PFSK-1 (cell line): ENCODE measurements at regions not wholly inside any gene's neighbourhood (a gene's known extent, or its start where the extent isn't known, plus 50 kb on each side); places are given as distances from the start of the nearest gene placed in this dataset.

Experiments
- FOXP2 ChIP-seq: optimal IDR thresholded peaks from 2 replicates; pipeline ENCODE3; 2011; ENCODE audit warnings: borderline replicate concordance, control low read depth, inconsistent platforms; ENCODE audit not compliant: insufficient read depth; ENCODE audit errors: extremely low read length, extremely low read depth
- POLR2AphosphoS5 ChIP-seq: IDR thresholded peaks from 2 replicates; pipeline ENCODE4 v1.6.1; 2012; ENCODE audit warnings: low read depth, mild to moderate bottlenecking, control low read depth, low read length, moderate library complexity
- SIN3A ChIP-seq: IDR thresholded peaks from 2 replicates; pipeline ENCODE4 v1.6.1; 2012; ENCODE audit warnings: mild to moderate bottlenecking, low read length, moderate library complexity, borderline replicate concordance; ENCODE audit not compliant: insufficient read depth
- TAF1 ChIP-seq: IDR thresholded peaks from 2 replicates; pipeline ENCODE4 v1.6.1; 2012; ENCODE audit warnings: low read length, control low read depth, borderline replicate concordance; ENCODE audit not compliant: insufficient read depth
- TF ChIP-seq, protein P1 (sequence below), 2 experiments: IDR thresholded peaks; 2 replicates each; pipeline versions ENCODE4 v1.6.1 to v1.8.0; 2011 to 2012; ENCODE audit warnings: low read depth in 2 of 2, low read length in 2 of 2, control low read depth in 1 of 2, inconsistent platforms in 1 of 2, mild to moderate bottlenecking in 1 of 2, moderate library complexity in 1 of 2; ENCODE audit not compliant: insufficient read depth in 1 of 2

DNA sequence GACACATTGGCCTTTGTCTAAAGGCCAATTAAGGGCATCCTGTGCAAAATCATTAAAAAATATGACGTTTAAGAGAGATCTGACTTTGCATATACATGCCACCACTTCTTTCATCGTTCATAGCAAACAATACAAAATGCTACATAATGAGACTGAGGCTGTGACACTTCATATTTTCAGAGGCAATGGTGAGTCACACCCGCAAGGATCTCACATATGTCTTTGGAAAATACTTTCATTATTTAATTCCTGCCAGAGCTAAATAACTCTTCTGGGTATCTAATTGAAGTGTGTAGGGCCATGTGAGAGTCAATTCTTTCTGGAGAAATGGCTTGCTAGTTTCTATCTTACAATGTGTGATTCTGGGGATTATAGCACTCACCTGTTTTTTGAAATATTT is 222.8 kb upstream of the NLGN4Y start:
- TF ChIP-seq, protein P1, sequence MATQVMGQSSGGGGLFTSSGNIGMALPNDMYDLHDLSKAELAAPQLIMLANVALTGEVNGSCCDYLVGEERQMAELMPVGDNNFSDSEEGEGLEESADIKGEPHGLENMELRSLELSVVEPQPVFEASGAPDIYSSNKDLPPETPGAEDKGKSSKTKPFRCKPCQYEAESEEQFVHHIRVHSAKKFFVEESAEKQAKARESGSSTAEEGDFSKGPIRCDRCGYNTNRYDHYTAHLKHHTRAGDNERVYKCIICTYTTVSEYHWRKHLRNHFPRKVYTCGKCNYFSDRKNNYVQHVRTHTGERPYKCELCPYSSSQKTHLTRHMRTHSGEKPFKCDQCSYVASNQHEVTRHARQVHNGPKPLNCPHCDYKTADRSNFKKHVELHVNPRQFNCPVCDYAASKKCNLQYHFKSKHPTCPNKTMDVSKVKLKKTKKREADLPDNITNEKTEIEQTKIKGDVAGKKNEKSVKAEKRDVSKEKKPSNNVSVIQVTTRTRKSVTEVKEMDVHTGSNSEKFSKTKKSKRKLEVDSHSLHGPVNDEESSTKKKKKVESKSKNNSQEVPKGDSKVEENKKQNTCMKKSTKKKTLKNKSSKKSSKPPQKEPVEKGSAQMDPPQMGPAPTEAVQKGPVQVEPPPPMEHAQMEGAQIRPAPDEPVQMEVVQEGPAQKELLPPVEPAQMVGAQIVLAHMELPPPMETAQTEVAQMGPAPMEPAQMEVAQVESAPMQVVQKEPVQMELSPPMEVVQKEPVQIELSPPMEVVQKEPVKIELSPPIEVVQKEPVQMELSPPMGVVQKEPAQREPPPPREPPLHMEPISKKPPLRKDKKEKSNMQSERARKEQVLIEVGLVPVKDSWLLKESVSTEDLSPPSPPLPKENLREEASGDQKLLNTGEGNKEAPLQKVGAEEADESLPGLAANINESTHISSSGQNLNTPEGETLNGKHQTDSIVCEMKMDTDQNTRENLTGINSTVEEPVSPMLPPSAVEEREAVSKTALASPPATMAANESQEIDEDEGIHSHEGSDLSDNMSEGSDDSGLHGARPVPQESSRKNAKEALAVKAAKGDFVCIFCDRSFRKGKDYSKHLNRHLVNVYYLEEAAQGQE (IDR thresholded peaks at IDR 0.05; ENCODE audit: insufficient read depth in 1 of 2, low read depth in 2 of 2, low read length in 2 of 2): no peak
- TF ChIP-seq FOXP2 (no peak), SIN3A (no peak), TAF1 (no peak), POLR2AphosphoS5 (no peak)

DNA sequence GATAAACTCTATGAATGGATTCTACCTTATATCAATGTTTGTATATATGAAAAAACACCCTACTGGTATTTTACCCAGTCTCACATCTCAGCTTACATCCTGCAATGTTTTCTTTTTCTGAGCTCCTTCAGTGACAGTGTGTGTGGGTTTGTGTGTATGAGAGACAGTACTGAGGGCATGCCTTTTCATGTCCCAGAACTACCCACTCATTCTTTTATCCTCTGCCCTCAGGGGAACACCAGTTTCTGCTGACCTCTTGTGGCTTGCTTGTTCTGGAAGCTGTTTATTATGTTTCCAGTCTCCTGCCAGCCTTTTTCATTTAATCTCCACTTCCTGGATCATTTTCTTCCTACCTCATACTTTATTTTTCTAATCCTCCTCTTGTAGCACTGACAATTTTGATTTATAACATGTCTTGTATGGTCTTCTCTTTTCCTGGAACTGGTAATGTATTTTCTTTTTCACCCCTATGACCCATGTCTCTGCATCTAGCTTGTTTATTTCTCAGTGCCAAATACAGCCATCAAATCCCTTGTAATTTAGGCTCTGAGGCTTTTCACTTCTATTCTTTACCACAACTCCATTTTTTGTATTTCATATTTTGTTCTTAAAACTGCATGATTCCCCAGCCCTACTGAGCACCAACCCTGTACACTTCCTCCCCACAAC is 195.5 kb upstream of the NLGN4Y start:
- no peak for TF ChIP-seq SIN3A
- no peak for TF ChIP-seq POLR2AphosphoS5
- TF ChIP-seq FOXP2: no peak
- TF ChIP-seq, protein P1 (IDR thresholded peaks at IDR 0.05; ENCODE audit: insufficient read depth in 1 of 2, low read depth in 2 of 2, low read length in 2 of 2): no peak
- no peak for TF ChIP-seq TAF1

DNA sequence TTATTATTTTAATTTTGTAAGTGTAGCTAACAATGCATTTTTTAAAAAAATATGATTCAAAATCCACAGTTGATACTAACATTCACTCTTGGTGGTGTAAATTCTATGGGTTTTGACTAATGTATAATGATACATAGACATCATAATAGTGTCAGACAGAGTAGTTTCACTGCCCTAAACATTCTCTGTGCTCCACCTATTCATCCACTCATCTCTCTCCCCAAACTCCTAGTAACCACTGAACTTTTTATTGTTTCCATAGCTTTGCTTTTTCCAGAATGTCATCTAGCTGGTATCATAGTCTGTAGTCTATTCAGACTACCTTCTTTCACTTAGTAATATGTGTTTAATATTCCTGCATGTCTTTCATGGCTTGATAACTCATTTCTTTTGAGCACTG is 194.0 kb upstream of the NLGN4Y start:
- TF ChIP-seq SIN3A: no peak
- TF ChIP-seq, protein P1 (IDR thresholded peaks at IDR 0.05; ENCODE audit: insufficient read depth in 1 of 2, low read depth in 2 of 2, low read length in 2 of 2): no peak

DNA sequence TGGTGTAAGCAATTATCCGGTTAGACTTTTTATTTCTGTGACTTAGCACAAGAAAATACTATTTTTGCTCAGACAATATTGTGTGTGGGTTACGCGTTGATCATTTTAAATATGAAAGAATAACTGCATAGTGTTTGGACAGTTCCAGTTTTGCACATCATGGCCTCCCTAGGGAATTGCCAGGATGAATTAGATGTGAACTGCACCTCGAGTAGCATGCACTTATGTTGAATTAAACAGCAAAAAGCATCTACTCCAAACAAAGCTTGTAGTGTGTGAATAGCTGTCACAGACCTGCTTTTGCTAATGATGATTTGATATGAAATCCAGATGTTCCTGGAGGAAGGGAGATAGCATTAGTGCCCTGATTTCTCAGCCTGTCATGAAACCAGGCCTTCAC is 184.8 kb upstream of the NLGN4Y start:
- TF ChIP-seq, protein P1 (IDR thresholded peaks at IDR 0.05; ENCODE audit: insufficient read depth in 1 of 2, low read depth in 2 of 2, low read length in 2 of 2): no peak
- TF ChIP-seq FOXP2: no peak
- no peak for TF ChIP-seq POLR2AphosphoS5
- no peak for TF ChIP-seq TAF1
- TF ChIP-seq SIN3A: no peak

DNA sequence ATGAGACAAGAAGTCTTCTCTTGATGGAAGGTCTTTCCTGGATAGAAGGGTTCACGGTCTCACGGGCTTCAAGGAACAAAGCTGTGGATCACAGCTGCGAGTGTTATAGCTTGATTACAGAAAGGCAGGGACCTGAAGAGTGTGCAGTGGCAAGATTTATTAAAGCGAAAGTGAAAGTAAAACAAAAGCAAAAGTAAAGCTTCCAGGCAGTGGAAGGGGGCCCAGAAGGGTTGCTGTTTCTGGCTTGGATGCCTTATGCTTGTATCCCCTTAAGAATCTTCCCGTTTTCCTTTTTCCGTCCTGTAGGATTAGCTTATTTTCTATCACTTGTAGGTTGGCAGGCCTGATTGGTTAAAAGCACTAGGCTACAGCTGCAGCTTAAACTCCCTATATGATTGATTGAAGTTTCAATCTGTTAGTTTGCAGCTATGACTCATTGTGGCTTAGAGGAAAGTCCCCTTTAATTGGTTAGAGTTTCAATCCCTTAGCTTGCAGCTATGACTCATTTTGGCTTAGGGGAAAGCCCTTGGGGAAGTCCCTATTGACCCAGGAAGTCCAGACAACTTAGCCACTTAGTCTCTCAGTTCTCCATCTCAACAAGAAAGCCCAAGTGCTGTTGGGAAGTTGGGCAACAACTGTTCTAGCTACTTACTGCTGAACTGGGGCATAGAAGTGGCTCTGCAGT is 183.7 kb upstream of the NLGN4Y start:
- TF ChIP-seq TAF1 (no peak), POLR2AphosphoS5 (no peak), SIN3A (no peak), FOXP2 (no peak)
- TF ChIP-seq, protein P1 (IDR thresholded peaks at IDR 0.05; ENCODE audit: insufficient read depth in 1 of 2, low read depth in 2 of 2, low read length in 2 of 2): no peak
